Posterior vena cava (tissue), 2 donors: ENCODE measurements at regions not wholly inside any gene's neighbourhood (a gene's known extent, or its start where the extent isn't known, plus 50 kb on each side); places are given as distances from the start of the nearest gene placed in this dataset.

Experiments used
- DNase-seq: peaks from one replicate; pipeline ENCODE4 v3.0.0-alpha.2; 2020; ENCODE audit warnings: low spot score
- intact Hi-C, 2 donors: fragments of 100-400 bp; cut with DNase I; formaldehyde crosslinking; loops; one replicate each; pipeline versions ENCODE4 v1.14.1 to v1.14.2; 2022 to 2023
- donor health status: DM: yes; HTN: yes; CAD: no.
- donor health status: DM: yes; HTN: yes; CAD: no.

DNA sequence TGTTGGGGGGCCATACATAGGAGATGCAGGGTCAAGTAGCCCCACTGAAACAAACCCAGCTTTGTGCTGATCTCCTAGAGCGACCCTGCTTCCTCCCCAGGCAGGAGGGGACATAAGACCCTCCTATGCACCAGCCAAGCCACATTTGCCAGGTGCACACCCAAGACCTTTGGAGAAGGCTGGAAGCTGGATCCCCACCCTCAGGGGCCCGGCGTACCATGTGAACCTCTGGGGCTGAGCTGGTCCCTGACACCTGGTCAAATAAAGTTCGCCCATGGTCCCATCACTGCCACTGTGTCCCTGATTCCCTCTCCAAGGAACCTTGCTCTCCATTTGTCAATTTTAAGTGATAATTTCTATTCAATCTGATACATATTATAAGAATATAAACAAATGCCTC lies 162.1 kb upstream of the VASH1 start:
- no peak for DNase-seq
- intact Hi-C loops, result no loop called here

GRCh38 chr14:76599559-76600287 lies 161.5 kb upstream of the VASH1 start:
- intact Hi-C loops, result no loop called here
- no peak for DNase-seq

GRCh38 chr14:76603713-76604112 lies 157.6 kb upstream of the VASH1 start:
- DNase-seq, result no peak
- intact Hi-C loops, result no loop called here

DNA sequence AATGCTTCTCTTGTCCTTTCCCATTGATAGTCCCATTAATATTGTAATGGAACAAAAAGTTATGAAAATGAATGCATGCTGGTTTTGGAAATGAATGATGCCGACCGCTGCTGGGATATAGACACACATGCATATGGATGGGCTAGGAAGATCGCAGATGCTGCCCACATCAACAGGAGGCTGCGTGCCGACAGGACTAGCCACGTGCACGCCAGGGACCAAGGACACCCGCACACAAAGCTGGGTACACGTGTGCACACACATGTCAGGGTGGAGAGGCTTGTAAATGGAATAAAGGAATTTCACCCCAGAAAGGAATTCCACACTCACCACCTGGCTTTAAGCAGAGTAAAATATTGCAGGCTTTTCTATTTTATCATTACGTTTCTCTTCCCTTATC lies 153.8 kb upstream of the VASH1 start:
- no peak for DNase-seq
- intact Hi-C loops, result no loop called here

DNA sequence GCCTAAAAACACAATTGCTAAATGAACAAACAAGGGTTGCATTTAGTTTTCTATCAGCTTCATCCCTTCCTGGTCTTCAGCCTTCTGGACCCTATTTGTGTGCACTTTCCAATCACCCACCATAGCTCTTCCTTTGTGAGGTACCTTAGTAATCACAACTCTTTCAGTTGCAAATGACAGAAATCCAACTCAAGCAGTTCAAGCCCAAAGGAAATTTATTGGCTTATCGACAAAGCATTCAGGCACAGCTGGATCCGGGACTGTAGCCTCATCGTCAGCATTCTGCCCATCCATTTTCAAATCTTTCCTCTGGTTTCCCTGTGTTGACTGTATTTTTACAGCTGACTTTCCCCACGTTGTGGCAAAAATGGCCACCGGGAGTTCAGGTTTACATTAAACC lies 148.6 kb upstream of the VASH1 start:
- no peak for DNase-seq
- intact Hi-C loops, result no loop called here

DNA sequence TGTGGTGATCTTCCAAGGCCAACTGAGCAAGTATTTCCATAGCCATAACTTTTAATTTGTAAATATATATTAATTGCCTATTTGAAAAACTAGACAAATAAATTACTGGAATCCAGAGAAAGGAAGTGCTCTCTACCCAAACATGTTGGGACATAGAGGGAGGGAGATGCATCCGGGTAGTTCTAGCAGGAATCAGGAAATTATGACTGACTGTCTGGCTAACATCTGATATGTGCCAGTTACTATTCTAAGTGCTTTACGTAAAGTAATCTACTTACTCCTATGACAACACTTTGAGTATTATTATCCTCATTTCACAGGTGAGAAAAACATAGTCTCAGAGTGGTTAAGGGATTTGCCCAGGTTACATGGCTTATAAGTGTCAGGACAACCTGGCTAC lies 147.7 kb upstream of the VASH1 start:
- intact Hi-C loops, result no loop called here
- no peak for DNase-seq

GRCh38 chr14:76615331-76615730 lies 145.9 kb upstream of the VASH1 start:
- intact Hi-C loops, result no loop called here
- no peak for DNase-seq

DNA sequence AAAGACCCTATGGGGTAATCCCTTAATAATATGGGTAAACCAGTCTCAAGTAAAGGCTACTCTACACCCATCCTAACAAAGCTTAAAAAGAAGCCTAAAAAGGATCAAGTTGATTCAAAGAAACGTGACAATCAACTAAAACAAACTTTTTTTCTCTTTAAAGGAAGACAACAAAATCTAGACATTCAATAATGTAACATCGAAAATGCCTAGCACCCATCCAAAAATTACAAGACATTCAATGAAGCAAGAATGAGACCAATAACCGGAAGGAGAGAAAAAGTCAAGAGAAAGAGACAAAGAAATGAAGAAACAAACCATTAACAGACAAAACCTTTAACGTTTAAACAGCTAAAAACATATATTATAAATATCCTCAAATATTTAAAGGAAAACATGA lies 143.8 kb upstream of the VASH1 start:
- intact Hi-C loops, result no loop called here
- DNase-seq, result no peak

DNA sequence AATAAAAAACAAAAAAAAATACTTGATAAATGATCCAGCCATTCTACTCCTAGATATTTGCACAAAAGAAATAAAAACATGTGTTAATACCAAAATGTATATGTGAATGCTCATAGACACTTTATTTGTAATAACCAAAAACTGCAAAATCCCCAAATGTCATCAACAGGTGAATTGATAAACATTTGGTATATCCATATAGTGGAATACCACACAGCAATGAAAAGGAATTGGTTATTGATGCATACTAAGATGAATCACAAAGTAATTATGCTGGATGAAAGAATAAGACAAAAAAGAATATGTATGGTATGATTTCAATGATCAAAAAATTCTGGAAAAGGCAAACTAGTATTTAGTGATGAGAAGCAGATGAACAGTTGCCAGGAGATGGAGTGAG lies 124.7 kb upstream of the VASH1 start:
- DNase-seq, result no peak
- intact Hi-C loops, result no loop called here

DNA sequence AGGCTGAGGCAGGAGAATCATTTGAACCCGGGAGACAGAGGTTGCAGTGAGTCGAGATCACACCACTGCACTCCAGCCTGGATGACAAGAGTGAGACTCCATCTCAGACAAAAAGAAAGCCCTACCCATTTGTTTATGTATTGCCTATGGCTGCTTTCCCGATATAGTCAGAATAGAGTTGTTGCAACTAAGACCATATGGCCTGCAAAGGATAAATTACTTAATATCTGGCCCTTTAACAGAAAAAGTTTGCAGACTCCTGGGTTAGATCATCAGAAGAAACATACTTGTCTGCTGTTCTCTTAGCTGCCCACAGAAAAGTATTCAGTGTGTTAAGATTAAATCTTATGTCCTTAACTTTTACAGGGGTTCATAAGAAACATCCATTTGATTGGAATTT lies 122.4 kb upstream of the VASH1 start:
- no peak for DNase-seq
- intact Hi-C loops, result no loop called here

DNA sequence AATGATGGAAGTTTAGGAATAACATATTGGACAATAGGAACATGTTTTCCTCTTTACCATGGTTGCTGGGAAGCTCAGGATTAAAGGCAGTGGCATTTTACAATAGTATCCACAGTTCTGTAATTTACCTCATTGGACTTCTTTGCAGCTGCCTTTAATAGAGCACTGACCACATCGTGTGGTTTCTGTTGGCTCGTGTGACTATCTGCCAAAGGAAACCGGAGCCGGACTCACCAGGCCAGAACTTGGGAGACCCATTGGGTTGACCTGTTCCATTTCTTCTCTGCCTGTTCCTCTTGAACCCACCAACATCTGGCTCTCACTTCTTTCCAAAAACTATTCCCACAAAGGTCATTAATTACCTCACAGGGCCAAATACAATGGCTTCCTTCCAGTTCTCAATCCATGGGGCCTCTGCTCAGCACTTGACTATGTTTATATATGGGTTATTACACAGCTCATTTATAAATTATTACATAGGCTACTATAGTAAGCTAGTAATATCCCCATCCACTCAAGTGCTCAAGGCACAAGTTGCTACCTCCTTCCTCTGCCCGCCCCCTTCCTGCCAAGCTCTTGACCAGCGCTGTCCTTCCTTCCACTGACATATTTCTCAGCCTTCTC lies 121.5 kb upstream of the VASH1 start:
- no peak for DNase-seq
- intact Hi-C loops, result loop anchor here in 1 of 2 donors (10.0 kb wide), 1 partner anchor 185 kb away; no protein-coding TSS in a partner anchor

DNA sequence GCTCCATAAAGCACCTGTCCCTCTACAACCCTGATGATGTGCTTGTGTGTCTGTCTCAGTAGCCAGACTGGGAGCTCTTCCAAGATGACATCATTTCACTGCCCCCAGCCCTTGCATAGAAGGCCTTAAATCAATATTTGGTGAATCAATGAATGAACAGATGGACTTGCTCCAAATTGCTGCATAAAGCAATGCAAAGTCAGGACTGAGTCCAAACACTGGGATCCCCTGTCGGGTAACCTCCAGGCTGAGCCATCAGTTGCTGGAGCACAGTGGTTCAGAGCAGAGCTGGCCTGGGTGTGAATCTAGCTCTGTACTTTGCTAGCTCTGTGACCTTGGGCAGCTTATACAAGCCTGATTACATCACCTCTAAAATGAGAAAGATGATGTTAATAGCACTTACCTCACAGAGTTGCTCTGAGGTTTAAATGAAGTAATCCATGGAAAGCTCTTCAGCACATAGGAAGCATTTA lies 120.3 kb upstream of the VASH1 start:
- intact Hi-C loops, result loop anchor here in 1 of 2 donors (10.0 kb wide), 1 partner anchor 186 kb away; no protein-coding TSS in a partner anchor
- DNase-seq, result no peak

- DNase-seq, result no peak
- intact Hi-C loops, result loop anchor here in 1 of 2 donors (10.0 kb wide), 1 partner anchor 187 kb away; no protein-coding TSS in a partner anchor
These were observed 119.7 kb upstream of the VASH1 start for GRCh38 chr14:76641541-76641940.

DNA sequence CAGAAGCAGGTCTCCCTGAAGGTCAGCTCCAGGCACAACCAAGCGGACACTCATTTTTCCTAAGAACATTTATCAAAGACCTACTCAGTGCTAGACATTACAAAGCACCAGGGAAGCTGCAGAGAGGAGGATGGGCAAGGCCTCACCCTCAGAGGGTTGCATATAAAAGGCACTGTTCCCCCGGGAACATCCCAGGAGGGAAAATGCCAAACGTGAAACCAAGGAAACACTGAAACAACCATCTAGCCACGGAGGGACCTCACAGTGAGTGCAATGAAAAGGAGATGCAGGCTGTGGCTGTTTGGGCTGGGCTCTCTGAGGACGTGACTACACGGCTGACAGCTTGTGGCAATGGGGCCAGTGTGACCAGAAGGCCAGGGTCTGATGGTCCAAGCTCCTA lies 117.4 kb upstream of the VASH1 start:
- intact Hi-C loops, result loop anchor here in 1 of 2 donors (10.0 kb wide), 1 partner anchor 189 kb away; no protein-coding TSS in a partner anchor

GRCh38 chr14:76644855-76645518 lies 116.3 kb upstream of the VASH1 start:
- no peak for DNase-seq
- intact Hi-C loops, result loop anchor here in 1 of 2 donors (10.0 kb wide), 1 partner anchor 190 kb away; no protein-coding TSS in a partner anchor

More for the DNA sequence above, 117.4 kb upstream of the VASH1 start:
- DNase-seq, result no peak

DNA sequence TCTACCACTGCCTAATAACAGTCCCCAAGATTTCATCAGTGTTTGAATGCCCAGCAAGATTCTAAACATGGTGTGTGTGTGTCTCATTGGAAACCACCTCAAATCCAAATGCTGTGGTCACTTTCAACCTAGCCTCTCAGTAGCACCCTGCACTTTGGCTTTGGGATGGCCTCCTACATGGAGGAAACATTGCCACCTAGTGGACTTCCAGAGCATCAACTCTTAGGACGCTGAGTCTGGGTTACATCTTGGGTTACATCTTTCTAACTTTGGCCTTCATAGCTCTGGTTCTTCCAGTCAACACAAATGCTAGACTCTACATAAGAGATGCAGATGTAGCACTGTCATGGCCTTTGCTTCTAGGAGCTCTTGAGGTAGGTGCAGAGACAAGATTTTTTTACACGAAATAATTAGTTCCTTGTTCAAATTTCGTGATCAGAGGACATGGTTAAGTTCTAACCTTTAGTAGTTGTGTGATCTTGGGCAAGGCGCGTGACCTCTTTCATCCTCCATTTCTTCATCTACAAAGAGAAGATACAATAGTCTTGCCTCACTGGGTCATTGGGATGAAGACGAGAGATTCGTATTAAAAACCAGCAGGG lies 113.5 kb upstream of the VASH1 start:
- intact Hi-C loops, result loop anchor here in 1 of 2 donors (10.0 kb wide), 1 partner anchor 193 kb away; no protein-coding TSS in a partner anchor
- DNase-seq, result no peak

DNA sequence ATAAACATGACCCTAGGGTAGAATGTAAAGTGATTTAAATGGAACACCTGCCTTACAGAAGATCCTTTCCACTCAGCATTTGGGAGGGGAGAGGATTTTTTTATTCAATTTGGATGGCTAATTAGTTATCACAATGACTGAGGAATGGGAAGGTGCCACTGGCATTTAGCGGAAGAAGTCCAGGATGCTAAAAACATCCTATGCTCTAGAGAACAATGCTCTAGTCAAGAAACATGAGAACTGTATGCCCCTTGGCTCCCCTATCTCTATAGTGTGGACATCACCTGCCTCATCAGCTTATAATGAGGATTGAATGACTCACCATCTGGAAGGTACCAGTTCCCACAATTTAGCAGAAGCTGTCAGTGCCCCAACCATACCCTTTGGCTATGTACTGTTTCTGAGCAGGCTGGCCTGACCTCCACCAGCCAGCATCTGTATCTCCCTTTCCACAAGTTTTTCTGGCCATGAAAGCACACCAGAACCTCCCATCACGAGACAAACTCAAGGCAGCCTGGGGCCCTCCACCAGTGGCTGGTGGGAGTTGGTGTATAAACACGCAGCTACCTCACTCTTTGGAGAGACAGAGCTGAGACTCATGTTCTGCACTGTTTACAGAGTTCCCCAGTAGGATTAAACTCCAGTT lies 109.7 kb upstream of the VASH1 start:
- intact Hi-C loops, result no loop called here
- no peak for DNase-seq

DNA sequence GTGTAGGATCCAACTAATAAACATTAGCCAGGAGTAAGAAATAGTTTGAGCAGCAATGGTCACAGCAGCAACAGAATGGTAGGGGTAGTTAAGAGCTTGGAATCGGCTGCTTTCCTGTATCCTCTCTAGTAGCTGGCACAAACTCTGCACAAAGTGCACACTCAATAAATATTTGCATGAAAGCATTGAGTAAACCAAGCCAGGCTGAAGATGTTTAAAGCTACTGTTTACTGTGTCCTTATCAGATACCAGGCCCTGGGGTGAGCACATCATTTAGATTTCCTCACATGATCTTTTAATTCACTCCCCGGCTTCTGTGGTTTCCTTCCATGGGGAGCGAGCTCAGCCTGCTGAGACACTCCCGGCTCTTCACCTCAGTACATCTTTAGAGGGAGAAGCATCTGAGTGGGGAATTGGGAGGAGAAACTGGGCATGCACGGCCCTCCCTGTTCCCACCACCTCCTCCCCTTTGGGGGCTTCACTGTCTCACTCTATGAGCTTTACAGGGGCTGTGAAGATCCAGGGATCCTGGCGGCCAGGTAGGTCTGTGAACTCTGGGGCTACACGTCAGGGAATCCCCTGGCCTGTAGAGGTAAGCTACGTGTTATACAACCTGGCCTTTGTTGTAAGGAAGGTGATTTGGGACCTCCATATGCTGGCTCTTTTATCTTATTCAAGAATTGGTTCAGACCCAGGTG lies 107.2 kb upstream of the VASH1 start:
- DNase-seq, result no peak
- intact Hi-C loops, result no loop called here
